ENCODE measurements at regions not wholly inside any gene's neighbourhood (a gene's known extent, or its start where the extent isn't known, plus 50 kb on each side); places are given as distances from the start of the nearest gene placed in this dataset.

DNA sequence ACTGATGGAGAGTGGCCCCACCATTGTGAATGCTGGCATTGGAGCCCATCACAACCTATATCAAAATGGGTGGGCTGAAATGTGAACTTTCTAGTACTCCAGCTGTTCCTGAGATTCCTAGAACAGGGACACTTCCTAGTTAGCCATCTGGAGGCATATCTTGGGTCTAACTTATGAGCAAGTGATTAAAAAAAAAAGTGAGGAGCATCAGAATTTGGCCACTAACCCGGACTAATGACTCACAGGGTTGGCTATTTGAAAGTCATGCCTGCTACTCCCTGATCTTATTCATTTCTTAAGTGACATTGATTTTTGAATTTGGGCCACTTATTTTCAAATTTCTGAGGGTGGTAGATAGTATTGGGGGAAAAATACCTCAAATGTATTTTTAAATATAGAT, 216.6 kb downstream of the HRH4 start:
- TF ChIP-seq, protein P1, sequence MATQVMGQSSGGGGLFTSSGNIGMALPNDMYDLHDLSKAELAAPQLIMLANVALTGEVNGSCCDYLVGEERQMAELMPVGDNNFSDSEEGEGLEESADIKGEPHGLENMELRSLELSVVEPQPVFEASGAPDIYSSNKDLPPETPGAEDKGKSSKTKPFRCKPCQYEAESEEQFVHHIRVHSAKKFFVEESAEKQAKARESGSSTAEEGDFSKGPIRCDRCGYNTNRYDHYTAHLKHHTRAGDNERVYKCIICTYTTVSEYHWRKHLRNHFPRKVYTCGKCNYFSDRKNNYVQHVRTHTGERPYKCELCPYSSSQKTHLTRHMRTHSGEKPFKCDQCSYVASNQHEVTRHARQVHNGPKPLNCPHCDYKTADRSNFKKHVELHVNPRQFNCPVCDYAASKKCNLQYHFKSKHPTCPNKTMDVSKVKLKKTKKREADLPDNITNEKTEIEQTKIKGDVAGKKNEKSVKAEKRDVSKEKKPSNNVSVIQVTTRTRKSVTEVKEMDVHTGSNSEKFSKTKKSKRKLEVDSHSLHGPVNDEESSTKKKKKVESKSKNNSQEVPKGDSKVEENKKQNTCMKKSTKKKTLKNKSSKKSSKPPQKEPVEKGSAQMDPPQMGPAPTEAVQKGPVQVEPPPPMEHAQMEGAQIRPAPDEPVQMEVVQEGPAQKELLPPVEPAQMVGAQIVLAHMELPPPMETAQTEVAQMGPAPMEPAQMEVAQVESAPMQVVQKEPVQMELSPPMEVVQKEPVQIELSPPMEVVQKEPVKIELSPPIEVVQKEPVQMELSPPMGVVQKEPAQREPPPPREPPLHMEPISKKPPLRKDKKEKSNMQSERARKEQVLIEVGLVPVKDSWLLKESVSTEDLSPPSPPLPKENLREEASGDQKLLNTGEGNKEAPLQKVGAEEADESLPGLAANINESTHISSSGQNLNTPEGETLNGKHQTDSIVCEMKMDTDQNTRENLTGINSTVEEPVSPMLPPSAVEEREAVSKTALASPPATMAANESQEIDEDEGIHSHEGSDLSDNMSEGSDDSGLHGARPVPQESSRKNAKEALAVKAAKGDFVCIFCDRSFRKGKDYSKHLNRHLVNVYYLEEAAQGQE (IDR thresholded peaks at IDR 0.05; ENCODE audit: insufficient read depth in 1 of 2, low read depth in 2 of 2, low read length in 2 of 2): no peak
- no peak for TF ChIP-seq SIN3A (IDR thresholded peaks at IDR 0.05; ENCODE audit: borderline replicate concordance, insufficient read depth, low read length)
